ENCODE measurements at regions not wholly inside any gene's neighbourhood (a gene's known extent, or its start where the extent isn't known, plus 50 kb on each side); places are given as distances from the start of the nearest gene placed in this dataset.

- no peak for TF ChIP-seq YY1 (IDR thresholded peaks at IDR 0.05; ENCODE audit: insufficient read depth, insufficient read length)
- no peak for TF ChIP-seq SUZ12 (IDR thresholded peaks at IDR 0.05; ENCODE audit: extremely low read depth, insufficient read depth, insufficient read length)
- TF ChIP-seq ZNF274 (IDR thresholded peaks at IDR 0.05; ENCODE audit: low read depth, low read length) = no peak
These were observed 164.5 kb upstream of the PPP2R3A start for GRCh38 chr3:135801018-135801417.

Measured in NT2/D1 (cell line).